SW 1271 (cell line): ENCODE measurements at regions not wholly inside any gene's neighbourhood (a gene's known extent, or its start where the extent isn't known, plus 50 kb on each side); places are given as distances from the start of the nearest gene placed in this dataset.
"Not testable (repeated sequence)": the region's sequence is repeated elsewhere in the genome, so short reads cannot be mapped to it uniquely, and the experiment has no call there.

Experiments used
- DNase-seq, 2 experiments: peaks; one replicate each; lab custom pipeline; 2025; lab: John Stamatoyannopoulos, UW

- DNase-seq, result no peak
Observed at GRCh38 chr11:106277484-106277883, 200.0 kb downstream of the AASDHPPT start.

- DNase-seq, result no peak
Observed at GRCh38 chr11:106278391-106278790, 200.9 kb downstream of the AASDHPPT start.

- no peak for DNase-seq
Observed at GRCh38 chr11:106280036-106280435, 202.6 kb downstream of the AASDHPPT start.

- peak; percentile 83 to 87 for DNase-seq
Observed at GRCh38 chr11:106281455-106282173, 204.2 kb downstream of the AASDHPPT start.

GRCh38 chr11:106286881-106287504 is 209.5 kb downstream of the AASDHPPT start:
- DNase-seq, result no peak

GRCh38 chr11:106288057-106288456 is 210.6 kb downstream of the AASDHPPT start:
- no peak for DNase-seq

GRCh38 chr11:106288822-106289387 is 211.4 kb downstream of the AASDHPPT start:
- DNase-seq, result no peak

- DNase-seq, result no peak
Observed at GRCh38 chr11:106292526-106292925, 215.1 kb downstream of the AASDHPPT start.

- DNase-seq, result no peak
Observed at GRCh38 chr11:106295974-106296373, 218.5 kb downstream of the AASDHPPT start.

GRCh38 chr11:106302416-106302815 is 225.0 kb downstream of the AASDHPPT start:
- DNase-seq, result no peak

GRCh38 chr11:106304274-106304673 is 226.8 kb downstream of the AASDHPPT start:
- DNase-seq, result peak in 1 of 2 experiments; percentile 26

GRCh38 chr11:106305458-106305857 is 228.0 kb downstream of the AASDHPPT start:
- no peak for DNase-seq

GRCh38 chr11:106306942-106307341 is 229.5 kb downstream of the AASDHPPT start:
- peak in 1 of 2 experiments; percentile 31 for DNase-seq

- no peak for DNase-seq
Observed at GRCh38 chr11:106309070-106309684, 231.7 kb downstream of the AASDHPPT start.

- DNase-seq, result no peak
Observed at GRCh38 chr11:106311531-106312230, 234.2 kb downstream of the AASDHPPT start.

- not testable (repeated sequence) for DNase-seq
Observed at GRCh38 chr11:106317208-106317773, 239.8 kb downstream of the AASDHPPT start.

GRCh38 chr11:106321601-106322000 is 244.1 kb downstream of the AASDHPPT start:
- no peak for DNase-seq

GRCh38 chr11:106322106-106322505 is 244.6 kb downstream of the AASDHPPT start:
- no peak for DNase-seq

GRCh38 chr11:106326087-106326486 is 248.6 kb downstream of the AASDHPPT start:
- no peak for DNase-seq

GRCh38 chr11:106327134-106327533 is 249.7 kb downstream of the AASDHPPT start:
- DNase-seq, result no peak

GRCh38 chr11:106327637-106328036 is 250.2 kb downstream of the AASDHPPT start:
- no peak for DNase-seq
